ENCODE measurements at regions not wholly inside any gene's neighbourhood (a gene's known extent, or its start where the extent isn't known, plus 50 kb on each side); places are given as distances from the start of the nearest gene placed in this dataset.

DNA sequence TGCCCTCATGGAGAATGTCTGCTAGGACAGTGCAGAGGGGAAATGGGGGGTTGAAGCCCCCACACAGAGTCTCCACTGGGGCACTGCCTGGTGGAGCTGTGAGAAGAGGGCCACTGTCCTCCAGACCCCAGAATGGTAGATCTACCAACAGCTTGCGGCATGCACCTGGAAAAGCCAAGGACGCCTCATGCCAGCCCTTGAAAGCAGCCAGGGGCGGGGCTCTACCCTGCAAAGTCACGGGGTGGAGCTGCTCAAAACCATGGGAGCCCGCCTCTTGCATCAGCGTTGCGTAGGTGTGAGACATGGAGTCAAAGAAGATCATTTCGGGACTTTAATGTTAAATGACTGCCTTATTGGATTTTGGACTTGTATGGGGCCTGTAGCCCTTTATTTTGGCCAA lies 157.6 kb downstream of the DSEL start:
- Mint-ChIP-seq H3K4me1 (peaks cover 27% of the 10 kb centered on the region), H3K27ac (no peak overlapping the region), H3K9me3 (peaks cover 8% of the 10 kb centered on the region), H3K27me3 (no peaks in the 10 kb centered on the region), H3K4me3 (no peak overlapping the region), H3K36me3 (ENCODE audit: low read depth) (peaks cover 2% of the 10 kb centered on the region)
- no peak for DNase-seq
- ATAC-seq, result no peak

DNA sequence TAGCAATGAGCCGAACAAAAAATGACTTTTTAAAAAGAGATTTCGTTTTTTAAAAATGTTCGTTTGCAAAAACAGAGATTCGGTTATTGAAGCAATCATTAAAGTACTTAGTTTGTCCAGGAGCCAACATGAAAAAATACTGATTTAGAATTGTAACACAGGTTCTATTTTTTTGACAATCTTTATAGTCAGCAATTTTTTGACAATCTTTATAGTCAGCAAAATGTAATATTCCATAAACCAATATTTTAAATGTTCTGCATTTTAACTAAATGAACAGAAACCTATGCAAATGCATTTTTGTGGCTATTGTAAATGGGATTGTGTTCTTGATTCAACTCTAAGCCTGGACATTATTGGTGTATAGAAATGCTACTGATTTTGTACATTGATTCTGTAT lies 161.8 kb downstream of the DSEL start:
- H3K27me3 Mint-ChIP-seq, result no peaks in the 10 kb centered on the region
- ATAC-seq, result no peak
- DNase-seq, result no peak
- H3K4me1 Mint-ChIP-seq, result peaks cover 11% of the 10 kb centered on the region
- H3K4me3 Mint-ChIP-seq, result no peak overlapping the region
- peaks cover 8% of the 10 kb centered on the region for H3K9me3 Mint-ChIP-seq
- peaks cover 2% of the 10 kb centered on the region for H3K36me3 Mint-ChIP-seq (ENCODE audit: low read depth)
- no peak overlapping the region for H3K27ac Mint-ChIP-seq

DNA sequence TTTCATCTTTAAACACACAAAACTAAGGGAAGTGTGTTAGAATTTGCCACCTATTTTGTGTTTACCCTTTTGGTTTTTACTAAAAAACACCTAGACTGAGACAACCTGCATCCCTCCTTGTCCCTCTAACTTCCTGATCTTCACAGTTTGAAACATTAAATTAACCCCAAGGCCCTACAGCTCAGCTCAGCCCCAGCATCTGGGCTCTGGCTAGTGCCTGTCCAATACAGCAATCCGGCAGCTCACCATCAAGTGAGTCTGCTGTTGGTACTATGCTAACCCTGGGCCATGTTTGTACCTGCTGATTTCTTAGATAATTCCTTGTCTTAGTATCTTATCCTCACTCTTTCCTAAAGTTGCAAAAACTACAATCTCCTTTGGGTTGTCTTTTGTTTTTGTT lies 162.4 kb downstream of the DSEL start:
- DNase-seq, result no peak
- peaks cover 5% of the 10 kb centered on the region for H3K4me1 Mint-ChIP-seq
- no peak overlapping the region for H3K4me3 Mint-ChIP-seq
- peaks cover 8% of the 10 kb centered on the region for H3K9me3 Mint-ChIP-seq
- no peak for ATAC-seq
- no peak overlapping the region for H3K27ac Mint-ChIP-seq
- peaks cover 2% of the 10 kb centered on the region for H3K36me3 Mint-ChIP-seq (ENCODE audit: low read depth)
- no peaks in the 10 kb centered on the region for H3K27me3 Mint-ChIP-seq

DNA sequence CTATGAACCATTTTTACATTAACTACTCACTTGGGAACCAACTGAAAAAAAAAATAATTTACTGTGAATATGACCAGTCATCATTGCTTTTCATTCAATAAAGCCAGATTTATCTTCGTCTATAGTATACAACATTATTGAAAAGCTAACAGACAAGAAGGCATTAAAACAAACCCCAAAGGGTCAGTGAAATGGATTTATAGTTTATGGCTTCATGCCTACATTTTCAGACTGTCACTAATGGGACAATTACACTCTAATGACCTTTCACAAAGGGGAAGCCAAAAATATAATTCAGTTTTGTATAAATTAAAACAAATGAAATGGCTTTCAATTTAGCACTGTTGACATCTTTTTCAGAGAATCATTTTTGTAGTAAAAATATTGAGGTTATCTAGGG lies 169.1 kb downstream of the DSEL start:
- H3K4me1 Mint-ChIP-seq, result peaks cover 5% of the 10 kb centered on the region
- DNase-seq (no peak), ATAC-seq (no peak)
- no peaks in the 10 kb centered on the region for H3K36me3 Mint-ChIP-seq (ENCODE audit: low read depth)
- H3K27ac Mint-ChIP-seq, result no peak overlapping the region
- H3K4me3 Mint-ChIP-seq, result no peak overlapping the region
- H3K9me3 Mint-ChIP-seq, result no peaks in the 10 kb centered on the region
- H3K27me3 Mint-ChIP-seq, result no peaks in the 10 kb centered on the region

DNA sequence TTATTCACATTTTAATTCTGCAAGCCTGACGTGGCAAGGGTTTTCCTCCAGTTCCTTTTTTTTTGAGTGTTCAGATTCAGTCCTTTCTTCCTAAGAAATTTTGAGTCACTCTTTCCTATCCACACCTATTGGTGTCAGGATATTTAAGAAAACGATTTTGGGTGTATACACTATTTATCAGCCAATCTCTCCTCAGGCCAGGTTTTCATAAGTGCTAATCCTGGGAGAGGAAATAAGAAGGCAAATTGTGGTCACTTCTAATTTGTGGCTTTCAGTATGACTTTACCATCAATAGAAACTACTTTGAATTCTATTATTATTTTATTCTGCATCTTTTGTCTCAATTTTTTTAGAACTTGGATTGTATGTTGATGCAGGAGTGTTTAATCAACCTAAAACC lies 174.4 kb downstream of the DSEL start:
- peaks cover 14% of the 10 kb centered on the region for H3K4me1 Mint-ChIP-seq
- no peaks in the 10 kb centered on the region for H3K9me3 Mint-ChIP-seq
- H3K4me3 Mint-ChIP-seq, result no peak overlapping the region
- H3K27me3 Mint-ChIP-seq, result no peaks in the 10 kb centered on the region
- DNase-seq (no peak), ATAC-seq (peak; percentile 57)
- no peak overlapping the region for H3K27ac Mint-ChIP-seq
- H3K36me3 Mint-ChIP-seq (ENCODE audit: low read depth), result peaks cover 1% of the 10 kb centered on the region

DNA sequence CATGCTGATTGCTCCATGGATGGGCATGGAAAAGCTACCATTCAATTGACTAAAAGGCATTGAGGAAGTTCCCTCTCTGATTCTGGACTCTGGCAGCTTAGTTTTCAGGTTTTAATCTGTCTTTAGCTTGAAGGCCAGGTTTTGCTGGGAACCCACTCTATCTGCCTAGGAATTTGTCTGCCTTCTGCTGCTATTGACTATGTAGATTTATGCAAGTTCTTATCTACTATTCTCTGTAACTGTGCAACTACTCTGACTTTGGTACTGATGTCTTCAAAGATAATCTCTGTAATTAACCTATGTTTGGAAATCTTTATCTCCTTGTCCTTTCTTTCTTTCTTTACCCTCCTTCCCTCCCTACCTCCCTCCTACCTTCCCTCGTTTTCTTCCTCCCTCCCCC lies 178.8 kb downstream of the DSEL start:
- Mint-ChIP-seq H3K36me3 (ENCODE audit: low read depth) (peaks cover 1% of the 10 kb centered on the region), H3K9me3 (peaks cover 5% of the 10 kb centered on the region), H3K27ac (no peak overlapping the region), H3K27me3 (no peaks in the 10 kb centered on the region), H3K4me1 (peaks cover 12% of the 10 kb centered on the region), H3K4me3 (no peak overlapping the region)
- DNase-seq (no peak), ATAC-seq (no peak)

DNA sequence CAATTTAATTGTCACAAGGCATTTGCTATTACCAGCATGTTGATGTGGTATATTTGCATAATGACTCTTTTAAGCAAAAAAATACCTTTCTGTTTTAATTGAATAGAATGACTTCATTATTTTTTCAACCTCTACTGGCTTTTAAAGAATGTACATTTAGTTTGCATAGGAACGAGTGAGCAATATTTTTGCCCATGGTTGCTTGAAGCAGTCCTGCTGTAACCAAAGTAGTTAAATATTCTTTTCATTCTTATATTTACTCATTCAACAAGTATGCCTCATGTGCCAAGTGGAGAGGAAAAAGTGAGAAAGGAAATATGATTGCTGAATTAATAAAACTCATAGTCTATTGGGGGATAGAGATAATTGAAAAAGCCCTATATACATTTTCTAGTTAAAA lies 184.7 kb downstream of the DSEL start:
- H3K27me3 Mint-ChIP-seq, result no peaks in the 10 kb centered on the region

DNA sequence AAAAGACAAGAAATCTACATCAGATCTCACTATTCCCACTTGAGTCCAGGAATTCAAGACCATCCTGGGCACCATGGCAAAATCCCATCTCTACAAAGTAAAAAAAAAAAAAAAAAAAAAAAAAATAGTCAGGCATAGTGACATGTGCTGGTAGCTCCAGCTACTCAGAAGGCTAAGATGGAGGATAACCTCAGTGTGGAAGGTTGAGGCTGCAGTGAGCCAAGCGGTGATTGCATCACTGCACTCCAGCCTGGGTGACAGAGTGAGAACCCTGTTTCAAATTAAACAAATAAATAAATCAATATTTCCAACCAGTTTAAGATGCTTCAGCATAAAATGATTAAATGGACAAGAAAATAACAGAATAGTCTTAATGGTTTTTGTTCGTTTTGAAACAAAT lies 197.4 kb downstream of the DSEL start:
- Mint-ChIP-seq H3K27me3 (no peaks in the 10 kb centered on the region), H3K4me1 (no peaks in the 10 kb centered on the region), H3K27ac (no peak overlapping the region), H3K9me3 (peaks cover 13% of the 10 kb centered on the region), H3K4me3 (no peak overlapping the region), H3K36me3 (ENCODE audit: low read depth) (no peaks in the 10 kb centered on the region)
- ATAC-seq, result no peak
- DNase-seq, result no peak

More for the DNA sequence above, 184.7 kb downstream of the DSEL start:
- no peak overlapping the region for H3K4me3 Mint-ChIP-seq
- H3K36me3 Mint-ChIP-seq (ENCODE audit: low read depth), result no peaks in the 10 kb centered on the region
- no peaks in the 10 kb centered on the region for H3K4me1 Mint-ChIP-seq
- DNase-seq, result no peak
- no peak for ATAC-seq
- peaks cover 5% of the 10 kb centered on the region for H3K9me3 Mint-ChIP-seq
- H3K27ac Mint-ChIP-seq, result no peak overlapping the region

DNA sequence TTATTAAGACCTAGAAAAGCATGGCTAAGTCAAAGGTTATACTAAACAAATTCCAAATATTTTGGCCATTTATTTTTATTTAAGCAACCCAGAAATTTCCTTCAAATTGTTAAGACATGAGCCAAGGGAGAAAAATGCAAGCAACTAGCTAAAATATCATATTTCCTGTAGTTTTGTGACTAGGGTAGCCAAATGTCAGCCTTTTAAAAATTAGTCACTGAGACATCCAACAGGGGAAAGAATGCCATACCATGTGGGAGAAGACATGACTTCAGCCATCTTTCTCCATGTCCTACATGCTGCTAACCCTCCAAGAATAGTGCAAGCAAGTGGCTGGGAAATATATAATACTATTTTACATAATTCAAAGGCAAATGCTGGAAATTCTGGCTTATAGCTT lies 197.9 kb downstream of the DSEL start:
- no peak for ATAC-seq
- Mint-ChIP-seq H3K4me1 (no peaks in the 10 kb centered on the region), H3K36me3 (ENCODE audit: low read depth) (no peaks in the 10 kb centered on the region), H3K9me3 (peaks cover 13% of the 10 kb centered on the region), H3K4me3 (no peak overlapping the region), H3K27ac (no peak overlapping the region), H3K27me3 (no peaks in the 10 kb centered on the region)
- no peak for DNase-seq

DNA sequence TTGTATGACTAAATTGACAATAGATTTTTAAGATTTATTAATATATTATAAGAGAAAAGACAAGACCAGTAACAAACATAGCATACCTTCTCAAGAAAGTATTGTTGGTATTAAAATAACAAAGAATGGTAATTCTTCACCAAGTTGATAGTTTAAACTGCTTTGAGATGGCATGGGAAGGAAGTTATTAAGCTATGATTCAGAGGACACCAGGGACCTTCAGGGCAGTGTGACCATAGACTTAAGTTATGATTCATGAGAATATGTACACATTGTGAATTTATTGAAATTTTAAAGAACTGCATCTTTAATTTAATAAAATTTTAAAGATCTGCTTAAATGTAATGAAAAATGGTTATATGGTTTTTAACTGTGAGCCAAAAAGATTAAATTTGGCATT lies 205.7 kb downstream of the DSEL start:
- H3K4me1 Mint-ChIP-seq, result no peaks in the 10 kb centered on the region
- DNase-seq (no peak), ATAC-seq (no peak)
- no peak overlapping the region for H3K27ac Mint-ChIP-seq
- no peaks in the 10 kb centered on the region for H3K9me3 Mint-ChIP-seq
- no peaks in the 10 kb centered on the region for H3K27me3 Mint-ChIP-seq
- no peaks in the 10 kb centered on the region for H3K36me3 Mint-ChIP-seq (ENCODE audit: low read depth)
- no peak overlapping the region for H3K4me3 Mint-ChIP-seq

DNA sequence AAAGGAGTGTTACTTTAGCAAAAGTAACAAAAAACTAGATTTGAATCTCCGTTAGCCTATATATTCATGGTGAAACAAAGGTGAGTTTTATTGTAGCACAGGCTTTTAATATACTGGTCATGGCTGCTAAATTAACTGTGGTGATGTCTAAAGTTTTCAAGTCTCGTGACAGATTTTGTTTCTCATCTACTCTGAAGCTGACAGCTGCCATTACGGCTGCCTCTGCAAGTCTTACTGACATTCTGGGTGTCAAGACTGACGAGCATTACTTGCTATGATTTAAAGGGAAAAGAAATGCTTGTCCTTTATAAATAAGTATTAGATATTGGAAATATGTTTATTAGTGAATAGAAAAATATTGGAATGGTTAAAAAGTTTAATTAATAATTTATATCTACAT lies 207.7 kb downstream of the DSEL start:
- DNase-seq (no peak), ATAC-seq (no peak)
- Mint-ChIP-seq H3K4me1 (peaks cover 3% of the 10 kb centered on the region), H3K27me3 (no peaks in the 10 kb centered on the region), H3K9me3 (no peaks in the 10 kb centered on the region), H3K4me3 (no peak overlapping the region), H3K27ac (no peak overlapping the region), H3K36me3 (ENCODE audit: low read depth) (no peaks in the 10 kb centered on the region)

DNA sequence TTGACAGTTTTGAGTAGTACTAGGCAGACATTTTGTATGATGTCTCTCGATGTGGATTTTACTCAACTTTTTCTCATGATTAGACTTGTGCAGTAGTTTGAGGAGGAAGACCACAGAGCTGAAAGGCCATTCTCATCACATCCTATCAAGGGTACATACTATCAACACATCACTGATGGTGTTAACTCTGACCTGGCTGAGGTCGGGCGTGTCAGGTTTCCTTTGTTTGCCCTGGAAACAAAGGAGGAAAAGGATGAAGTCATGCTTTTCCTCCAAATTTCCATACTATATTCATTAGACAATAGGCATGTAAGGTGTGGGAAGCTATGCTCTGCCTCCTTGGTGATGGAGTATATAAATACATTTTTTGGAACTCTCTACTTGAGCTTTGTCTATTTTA lies 211.1 kb downstream of the DSEL start:
- peaks cover 5% of the 10 kb centered on the region for H3K9me3 Mint-ChIP-seq
- no peak for DNase-seq
- no peaks in the 10 kb centered on the region for H3K27me3 Mint-ChIP-seq
- H3K4me3 Mint-ChIP-seq, result no peak overlapping the region
- H3K27ac Mint-ChIP-seq, result no peak overlapping the region
- ATAC-seq, result no peak
- H3K36me3 Mint-ChIP-seq (ENCODE audit: low read depth), result peaks cover 4% of the 10 kb centered on the region
- peaks cover 20% of the 10 kb centered on the region for H3K4me1 Mint-ChIP-seq

DNA sequence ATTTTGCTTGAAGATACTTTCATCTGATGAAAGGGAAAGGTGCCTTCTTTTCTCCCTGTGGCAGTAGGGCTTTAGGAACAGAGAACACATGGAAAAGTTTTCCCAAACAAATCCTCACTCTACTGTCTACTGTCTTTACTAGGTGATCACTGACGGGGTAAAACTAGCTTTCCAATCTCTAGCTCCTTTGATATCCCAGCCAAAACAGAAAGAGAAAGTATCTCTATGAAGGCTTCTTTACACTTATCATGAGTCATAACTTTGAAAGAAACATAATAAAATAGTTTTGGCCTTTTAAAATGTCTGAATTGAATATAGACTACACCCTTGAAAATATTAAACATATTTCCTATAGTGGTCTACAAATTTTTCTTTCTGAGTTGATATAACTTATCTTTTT lies 214.5 kb downstream of the DSEL start:
- peaks cover 20% of the 10 kb centered on the region for H3K9me3 Mint-ChIP-seq
- no peaks in the 10 kb centered on the region for H3K27me3 Mint-ChIP-seq
- H3K27ac Mint-ChIP-seq, result peak overlapping the region; percentile 86
- peak overlapping the region; percentile 53 for H3K4me3 Mint-ChIP-seq
- H3K4me1 Mint-ChIP-seq, result peaks cover 20% of the 10 kb centered on the region
- DNase-seq, result no peak
- ATAC-seq, result peak; percentile 79
- peaks cover 6% of the 10 kb centered on the region for H3K36me3 Mint-ChIP-seq (ENCODE audit: low read depth)

DNA sequence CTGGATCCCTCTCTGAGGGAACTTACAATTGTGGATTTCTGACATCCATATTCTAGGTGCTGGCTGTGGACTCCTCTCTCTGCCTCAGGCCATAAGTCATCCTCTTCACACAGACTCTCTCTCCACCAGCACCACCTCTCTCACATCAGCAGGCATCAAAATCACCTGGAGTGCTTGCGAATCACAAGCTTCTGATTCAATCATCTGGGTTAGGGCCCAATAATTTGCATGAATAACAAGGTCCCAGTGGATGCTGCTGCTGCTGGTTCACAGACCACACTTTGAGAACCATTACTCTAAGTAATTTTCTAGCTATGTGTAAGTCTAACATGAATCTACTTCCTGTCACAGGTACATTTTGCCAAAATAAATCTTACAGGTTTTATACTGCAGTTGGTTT lies 214.9 kb downstream of the DSEL start:
- Mint-ChIP-seq H3K27ac (peak overlapping the region; percentile 86), H3K4me1 (peaks cover 20% of the 10 kb centered on the region), H3K4me3 (peak overlapping the region; percentile 53), H3K36me3 (ENCODE audit: low read depth) (peaks cover 6% of the 10 kb centered on the region), H3K27me3 (no peaks in the 10 kb centered on the region), H3K9me3 (peaks cover 20% of the 10 kb centered on the region)
- ATAC-seq (peak; percentile 34), DNase-seq (no peak)

DNA sequence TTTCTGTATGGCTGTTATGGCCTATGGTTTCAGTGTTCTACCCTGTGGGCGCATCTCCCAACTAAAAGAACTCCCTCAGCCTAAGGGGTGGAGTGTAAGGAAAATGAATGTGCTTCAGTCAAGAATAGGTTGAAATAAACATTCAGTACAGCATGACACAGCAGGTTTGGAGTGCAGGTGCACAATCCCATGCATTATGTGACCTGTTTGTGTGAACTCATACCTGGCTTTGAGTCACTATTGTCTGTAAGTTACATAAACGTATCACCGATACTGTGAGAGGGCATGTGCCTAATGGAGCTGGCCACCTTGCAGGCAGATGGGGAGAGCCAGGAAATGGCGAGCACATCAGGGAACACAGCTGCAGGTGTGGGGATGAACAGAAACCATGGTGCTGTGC lies 216.0 kb downstream of the DSEL start:
- ATAC-seq (no peak), DNase-seq (peak; percentile 12)
- H3K27me3 Mint-ChIP-seq, result no peaks in the 10 kb centered on the region
- peaks cover 20% of the 10 kb centered on the region for H3K4me1 Mint-ChIP-seq
- H3K4me3 Mint-ChIP-seq, result no peak overlapping the region
- H3K27ac Mint-ChIP-seq, result no peak overlapping the region
- peaks cover 6% of the 10 kb centered on the region for H3K36me3 Mint-ChIP-seq (ENCODE audit: low read depth)
- H3K9me3 Mint-ChIP-seq, result peaks cover 20% of the 10 kb centered on the region

DNA sequence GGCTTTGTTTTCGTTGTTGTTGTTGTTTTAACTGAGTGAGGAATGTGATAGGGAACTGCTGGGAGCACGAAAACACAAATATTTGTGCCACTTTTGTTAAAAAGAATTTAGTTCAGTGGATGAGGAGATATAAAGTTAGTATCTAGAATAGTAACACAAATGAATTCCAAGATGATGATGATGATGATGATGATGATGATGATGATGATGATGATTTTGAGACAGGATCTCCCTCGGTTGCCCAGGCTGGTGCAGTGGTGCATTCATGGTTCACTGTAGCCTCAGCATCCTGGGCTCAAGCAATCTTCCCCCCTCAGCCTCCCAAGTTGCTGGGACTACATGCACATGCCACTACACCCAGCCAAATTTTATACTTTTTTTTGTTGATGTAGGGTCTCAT lies 223.7 kb downstream of the DSEL start:
- no peak for ATAC-seq
- H3K36me3 Mint-ChIP-seq (ENCODE audit: low read depth), result no peaks in the 10 kb centered on the region
- no peak for DNase-seq

More for the DNA sequence above, 223.7 kb downstream of the DSEL start:
- Mint-ChIP-seq H3K4me1 (no peaks in the 10 kb centered on the region), H3K4me3 (no peak overlapping the region), H3K27ac (no peak overlapping the region), H3K9me3 (peaks cover 5% of the 10 kb centered on the region), H3K27me3 (no peaks in the 10 kb centered on the region)

Data from activated naive CD8-positive, alpha-beta T cell treated with anti-CD3 and anti-CD28 coated beads, Interleukin-2, amount 50 U/mL, for 24 hours (primary cell).